GM06990 (cell line): ENCODE measurements at regions not wholly inside any gene's neighbourhood (a gene's known extent, or its start where the extent isn't known, plus 50 kb on each side); places are given as distances from the start of the nearest gene placed in this dataset.

Experiments
- DNase-seq: peaks from one replicate; pipeline ENCODE4 v3.0.0-alpha.2; 2011; ENCODE audit not compliant: insufficient read length; ENCODE audit errors: extremely low read depth
- H3K27me3 ChIP-seq: replicated peaks from 2 replicates; pipeline ENCODE4 v1.6.0; 2011; ENCODE audit warnings: low read length; ENCODE audit not compliant: control insufficient read depth, insufficient read depth
- H3K36me3 ChIP-seq: 2 replicates; pipeline ENCODE4 v1.5.1; 2011; ENCODE audit warnings: low read length; ENCODE audit not compliant: control insufficient read depth, insufficient read depth
- H3K4me3 ChIP-seq: replicated peaks from 2 replicates; pipeline ENCODE4 v1.5.1; 2011; ENCODE audit warnings: low read depth, mild to moderate bottlenecking, control low read depth, low read length
- TF ChIP-seq, protein P1 (sequence below): IDR thresholded peaks from 2 replicates; pipeline ENCODE4 v1.5.1; 2011; ENCODE audit warnings: low read length, control low read depth, mild to moderate bottlenecking, inconsistent platforms; ENCODE audit not compliant: insufficient read depth, poor library complexity, severe bottlenecking

GRCh38 chr4:126465341-126465740 lies 1150.6 kb downstream of the FAT4 start:
- Histone ChIP-seq H3K27me3 (no peaks in the 10 kb centered on the region), H3K36me3 (no peaks in the 10 kb centered on the region), H3K4me3 (no peak overlapping the region)
- TF ChIP-seq, protein P1, sequence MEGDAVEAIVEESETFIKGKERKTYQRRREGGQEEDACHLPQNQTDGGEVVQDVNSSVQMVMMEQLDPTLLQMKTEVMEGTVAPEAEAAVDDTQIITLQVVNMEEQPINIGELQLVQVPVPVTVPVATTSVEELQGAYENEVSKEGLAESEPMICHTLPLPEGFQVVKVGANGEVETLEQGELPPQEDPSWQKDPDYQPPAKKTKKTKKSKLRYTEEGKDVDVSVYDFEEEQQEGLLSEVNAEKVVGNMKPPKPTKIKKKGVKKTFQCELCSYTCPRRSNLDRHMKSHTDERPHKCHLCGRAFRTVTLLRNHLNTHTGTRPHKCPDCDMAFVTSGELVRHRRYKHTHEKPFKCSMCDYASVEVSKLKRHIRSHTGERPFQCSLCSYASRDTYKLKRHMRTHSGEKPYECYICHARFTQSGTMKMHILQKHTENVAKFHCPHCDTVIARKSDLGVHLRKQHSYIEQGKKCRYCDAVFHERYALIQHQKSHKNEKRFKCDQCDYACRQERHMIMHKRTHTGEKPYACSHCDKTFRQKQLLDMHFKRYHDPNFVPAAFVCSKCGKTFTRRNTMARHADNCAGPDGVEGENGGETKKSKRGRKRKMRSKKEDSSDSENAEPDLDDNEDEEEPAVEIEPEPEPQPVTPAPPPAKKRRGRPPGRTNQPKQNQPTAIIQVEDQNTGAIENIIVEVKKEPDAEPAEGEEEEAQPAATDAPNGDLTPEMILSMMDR, result no peak
- no peak for DNase-seq

GRCh38 chr4:126466848-126467247 lies 1152.1 kb downstream of the FAT4 start:
- no peak overlapping the region for H3K4me3 ChIP-seq
- no peaks in the 10 kb centered on the region for H3K36me3 ChIP-seq
- no peaks in the 10 kb centered on the region for H3K27me3 ChIP-seq
- TF ChIP-seq, protein P1, result no peak
- DNase-seq, result no peak

DNA sequence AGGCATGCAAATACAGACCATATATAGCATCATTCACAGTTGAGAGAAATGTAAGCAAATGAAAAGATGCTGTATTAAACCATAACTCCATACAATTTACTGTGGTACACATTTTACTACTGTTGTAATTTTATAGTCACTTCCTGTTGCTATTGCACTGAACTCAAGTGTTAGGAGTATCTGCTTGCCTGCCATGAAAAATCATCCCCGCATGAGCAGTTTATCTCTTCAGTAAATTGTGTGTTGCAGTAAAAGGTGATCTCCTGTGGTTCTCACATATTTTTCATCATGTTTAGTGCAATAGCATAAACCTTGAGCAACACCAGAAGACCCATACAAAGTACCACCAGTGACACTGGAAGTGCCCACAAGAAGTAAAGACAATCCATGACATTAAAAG lies 1153.4 kb downstream of the FAT4 start:
- Histone ChIP-seq H3K27me3 (no peaks in the 10 kb centered on the region), H3K36me3 (no peaks in the 10 kb centered on the region), H3K4me3 (no peak overlapping the region)
- no peak for DNase-seq
- TF ChIP-seq, protein P1, result no peak

GRCh38 chr4:126470862-126471261 lies 1156.1 kb downstream of the FAT4 start:
- H3K27me3 ChIP-seq, result no peaks in the 10 kb centered on the region
- H3K36me3 ChIP-seq, result no peaks in the 10 kb centered on the region
- H3K4me3 ChIP-seq, result no peak overlapping the region
- TF ChIP-seq, protein P1, result no peak
- no peak for DNase-seq

GRCh38 chr4:126475730-126476129 lies 1157.0 kb upstream of the INTU start:
- DNase-seq, result no peak
- H3K27me3 ChIP-seq, result no peaks in the 10 kb centered on the region
- TF ChIP-seq, protein P1, result no peak
- no peak overlapping the region for H3K4me3 ChIP-seq
- no peaks in the 10 kb centered on the region for H3K36me3 ChIP-seq

- Histone ChIP-seq H3K4me3 (no peak overlapping the region), H3K36me3 (no peaks in the 10 kb centered on the region), H3K27me3 (no peaks in the 10 kb centered on the region)
- DNase-seq, result no peak
- TF ChIP-seq, protein P1, result no peak
These were observed 1153.0 kb upstream of the INTU start for GRCh38 chr4:126479709-126480108.
